ENCODE measurements at regions not wholly inside any gene's neighbourhood (a gene's known extent, or its start where the extent isn't known, plus 50 kb on each side); places are given as distances from the start of the nearest gene placed in this dataset.
A peak's percentile ranks its signal among the peaks of the same experiment; 100 is the strongest.
"Not testable (repeated sequence)": the region's sequence is repeated elsewhere in the genome, so short reads cannot be mapped to it uniquely, and the experiment has no call there.

DNA sequence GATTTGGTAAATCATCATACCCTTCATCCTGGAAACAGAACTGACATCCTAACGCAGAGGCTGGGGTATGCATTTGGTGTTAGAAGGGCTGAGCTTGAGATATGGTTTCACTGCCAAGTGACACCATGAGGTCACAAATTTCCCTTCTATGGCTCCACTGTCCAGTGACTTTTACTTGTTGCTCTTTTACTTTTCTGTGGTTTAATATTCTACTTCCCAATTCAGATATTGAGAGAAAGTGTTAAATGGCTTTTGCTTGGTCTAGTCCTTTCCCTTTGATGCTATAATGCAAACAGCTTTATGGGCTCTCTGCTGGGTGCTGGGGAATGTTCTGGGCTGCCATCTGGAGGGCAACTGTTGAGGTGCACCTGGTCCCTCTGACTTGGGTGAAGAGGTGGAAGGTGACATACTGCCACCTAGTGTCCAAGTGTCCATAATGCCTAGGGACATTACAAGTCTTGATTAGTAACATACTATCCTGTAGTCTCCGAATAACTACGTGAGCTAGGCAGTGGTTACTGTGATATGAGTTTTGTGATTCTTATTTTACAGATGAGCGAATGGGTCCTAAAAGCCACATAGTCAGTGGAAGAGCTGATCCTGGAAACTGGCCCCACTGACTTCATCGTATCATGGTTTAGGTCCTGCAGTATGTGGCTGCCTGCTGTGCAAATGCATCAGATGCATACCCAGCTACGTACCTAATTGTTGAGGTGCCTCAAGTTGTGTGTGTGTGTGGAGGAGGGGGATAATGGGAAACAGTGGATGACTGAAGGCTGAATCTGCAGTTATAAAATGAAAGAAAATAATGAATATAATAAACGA, 149.1 kb upstream of the RAG2 start:
- TF ChIP-seq, protein P1, sequence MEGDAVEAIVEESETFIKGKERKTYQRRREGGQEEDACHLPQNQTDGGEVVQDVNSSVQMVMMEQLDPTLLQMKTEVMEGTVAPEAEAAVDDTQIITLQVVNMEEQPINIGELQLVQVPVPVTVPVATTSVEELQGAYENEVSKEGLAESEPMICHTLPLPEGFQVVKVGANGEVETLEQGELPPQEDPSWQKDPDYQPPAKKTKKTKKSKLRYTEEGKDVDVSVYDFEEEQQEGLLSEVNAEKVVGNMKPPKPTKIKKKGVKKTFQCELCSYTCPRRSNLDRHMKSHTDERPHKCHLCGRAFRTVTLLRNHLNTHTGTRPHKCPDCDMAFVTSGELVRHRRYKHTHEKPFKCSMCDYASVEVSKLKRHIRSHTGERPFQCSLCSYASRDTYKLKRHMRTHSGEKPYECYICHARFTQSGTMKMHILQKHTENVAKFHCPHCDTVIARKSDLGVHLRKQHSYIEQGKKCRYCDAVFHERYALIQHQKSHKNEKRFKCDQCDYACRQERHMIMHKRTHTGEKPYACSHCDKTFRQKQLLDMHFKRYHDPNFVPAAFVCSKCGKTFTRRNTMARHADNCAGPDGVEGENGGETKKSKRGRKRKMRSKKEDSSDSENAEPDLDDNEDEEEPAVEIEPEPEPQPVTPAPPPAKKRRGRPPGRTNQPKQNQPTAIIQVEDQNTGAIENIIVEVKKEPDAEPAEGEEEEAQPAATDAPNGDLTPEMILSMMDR (IDR thresholded peaks at IDR 0.05; ENCODE audit: extremely low read depth, insufficient read depth, missing control alignments), result peak; percentile 99
- peak; percentile 65 for DNase-seq (ENCODE audit: low spot score)
- in situ Hi-C loops (cut with MboI; ENCODE audit: low pct_unique_long_range_greater_than_20kb, low sequenced_read_pairs, unreplicated experiment), result loop anchor here (5.0 to 10.0 kb wide), 2 partner anchors 45 to 182 kb away; partner anchors contain the start of gene RAG1

- in situ Hi-C loops (cut with MboI; ENCODE audit: low pct_unique_long_range_greater_than_20kb, low sequenced_read_pairs, unreplicated experiment), result loop anchor here (5.0 to 10.0 kb wide), 2 partner anchors 42 to 180 kb away; partner anchors contain the start of gene RAG1
- peak; percentile 20 for DNase-seq (ENCODE audit: low spot score)
- TF ChIP-seq, protein P1 (IDR thresholded peaks at IDR 0.05; ENCODE audit: extremely low read depth, insufficient read depth, missing control alignments), result peak; percentile 84
Observed at GRCh38 chr11:36744375-36745168, 146.5 kb upstream of the RAG2 start.

- TF ChIP-seq, protein P1 (IDR thresholded peaks at IDR 0.05; ENCODE audit: extremely low read depth, insufficient read depth, missing control alignments), result no peak
- in situ Hi-C loops (cut with MboI; ENCODE audit: low pct_unique_long_range_greater_than_20kb, low sequenced_read_pairs, unreplicated experiment), result loop anchor here (10.0 kb wide), 1 partner anchor 178 kb away; the partner anchor contains the start of gene RAG1
- DNase-seq (ENCODE audit: low spot score), result peak; percentile 39
Observed at GRCh38 chr11:36743039-36743438, 145.0 kb upstream of the RAG2 start.

- TF ChIP-seq, protein P1 (IDR thresholded peaks at IDR 0.05; ENCODE audit: extremely low read depth, insufficient read depth, missing control alignments), result no peak
- in situ Hi-C loops (cut with MboI; ENCODE audit: low pct_unique_long_range_greater_than_20kb, low sequenced_read_pairs, unreplicated experiment), result loop anchor here (10.0 kb wide), 1 partner anchor 177 kb away; the partner anchor contains the start of gene RAG1
- no peak for DNase-seq (ENCODE audit: low spot score)
Observed at GRCh38 chr11:36741515-36741914, 143.5 kb upstream of the RAG2 start.

- TF ChIP-seq, protein P1 (IDR thresholded peaks at IDR 0.05; ENCODE audit: extremely low read depth, insufficient read depth, missing control alignments), result no peak
- in situ Hi-C loops (cut with MboI; ENCODE audit: low pct_unique_long_range_greater_than_20kb, low sequenced_read_pairs, unreplicated experiment), result no loop called here
- no peak for DNase-seq (ENCODE audit: low spot score)
Observed at GRCh38 chr11:36738292-36738861, 140.3 kb upstream of the RAG2 start.

- TF ChIP-seq, protein P1 (IDR thresholded peaks at IDR 0.05; ENCODE audit: extremely low read depth, insufficient read depth, missing control alignments), result no peak
- DNase-seq (ENCODE audit: low spot score), result no peak
- in situ Hi-C loops (cut with MboI; ENCODE audit: low pct_unique_long_range_greater_than_20kb, low sequenced_read_pairs, unreplicated experiment), result no loop called here
Observed at GRCh38 chr11:36736103-36736502, 138.1 kb upstream of the RAG2 start.

GRCh38 chr11:36733721-36734120, 135.7 kb upstream of the RAG2 start:
- DNase-seq (ENCODE audit: low spot score); in situ Hi-C loops (cut with MboI; ENCODE audit: low pct_unique_long_range_greater_than_20kb, low sequenced_read_pairs, unreplicated experiment): not testable (repeated sequence)
